ENCODE measurements at regions not wholly inside any gene's neighbourhood (a gene's known extent, or its start where the extent isn't known, plus 50 kb on each side); places are given as distances from the start of the nearest gene placed in this dataset.

GRCh38 chr14:71267691-71268090 lies 360.4 kb downstream of the PCNX1 start:
- no peaks in the 10 kb centered on the region for H3K27me3 ChIP-seq
- peaks cover 0 to 9% (median 0%) of the 10 kb centered on the region in 4 donors for H3K4me1 ChIP-seq
- H3K4me3 ChIP-seq = peak overlapping the region in 2 of 3 donors; percentile 10 to 26
- no peak overlapping the region for H3K27ac ChIP-seq
- intact Hi-C loops (cut with DNase I) = no loop called here
- DNase-seq (no peak), ATAC-seq (peak; percentile 48 to 82 (median 66))
- WGBS (ENCODE audit: insufficient coverage, low coverage, low lambda C conversion rate, missing lambda C conversion rate) = 7% methylated on average over 2 of the region's 2 CpGs
- H3K9me3 ChIP-seq = peaks cover 0 to 2% (median 0%) of the 10 kb centered on the region in 4 donors
- TF ChIP-seq POLR2A (IDR thresholded peaks at IDR 0.05) (no peak), CTCF (IDR thresholded peaks at IDR 0.05) (no peak)
- H3K36me3 ChIP-seq = no peaks in the 10 kb centered on the region

GRCh38 chr14:71270111-71270510 lies 362.9 kb downstream of the PCNX1 start:
- intact Hi-C loops (cut with DNase I) = no loop called here
- Histone ChIP-seq H3K27me3 (no peaks in the 10 kb centered on the region), H3K4me1 (peaks cover 0 to 9% (median 0%) of the 10 kb centered on the region in 4 donors), H3K27ac (no peak overlapping the region), H3K36me3 (no peaks in the 10 kb centered on the region), H3K4me3 (no peak overlapping the region), H3K9me3 (peaks cover 0 to 2% (median 0%) of the 10 kb centered on the region in 4 donors)
- no peak for TF ChIP-seq CTCF (IDR thresholded peaks at IDR 0.05)
- TF ChIP-seq POLR2A (IDR thresholded peaks at IDR 0.05) = no peak
- DNase-seq (no peak), ATAC-seq (no peak)
- 70% methylated on average over 1 of the region's 1 CpG for WGBS (ENCODE audit: insufficient coverage, low coverage, low lambda C conversion rate, missing lambda C conversion rate)

- peaks cover 0 to 9% (median 0%) of the 10 kb centered on the region in 4 donors for H3K4me1 ChIP-seq
- no peak overlapping the region for H3K4me3 ChIP-seq
- H3K27ac ChIP-seq = no peak overlapping the region
- H3K9me3 ChIP-seq = no peaks in the 10 kb centered on the region
- no peaks in the 10 kb centered on the region for H3K27me3 ChIP-seq
- ATAC-seq (no peak), DNase-seq (no peak)
- no peak for TF ChIP-seq POLR2A (IDR thresholded peaks at IDR 0.05)
- no peaks in the 10 kb centered on the region for H3K36me3 ChIP-seq
- 83% methylated on average over 6 of the region's 9 CpGs for WGBS (ENCODE audit: insufficient coverage, low coverage, low lambda C conversion rate, missing lambda C conversion rate)
- intact Hi-C loops (cut with DNase I) = no loop called here
Observed at GRCh38 chr14:71271166-71271945, 364.1 kb downstream of the PCNX1 start.

GRCh38 chr14:71273366-71273765 lies 366.1 kb downstream of the PCNX1 start:
- H3K27me3 ChIP-seq = no peaks in the 10 kb centered on the region
- intact Hi-C loops (cut with DNase I) = no loop called here
- ATAC-seq = no peak
- TF ChIP-seq CTCF (IDR thresholded peaks at IDR 0.05) (no peak), POLR2A (IDR thresholded peaks at IDR 0.05) (no peak)
- DNase-seq = no peak
- H3K4me3 ChIP-seq = no peak overlapping the region
- no peaks in the 10 kb centered on the region for H3K36me3 ChIP-seq
- no peaks in the 10 kb centered on the region for H3K4me1 ChIP-seq
- H3K9me3 ChIP-seq = no peaks in the 10 kb centered on the region
- 48% methylated on average over 2 of the region's 2 CpGs for WGBS (ENCODE audit: insufficient coverage, low coverage, low lambda C conversion rate, missing lambda C conversion rate)
- H3K27ac ChIP-seq = no peak overlapping the region

- H3K4me1 ChIP-seq = no peaks in the 10 kb centered on the region
- no peaks in the 10 kb centered on the region for H3K9me3 ChIP-seq
- H3K36me3 ChIP-seq = no peaks in the 10 kb centered on the region
- H3K27me3 ChIP-seq = no peaks in the 10 kb centered on the region
- no peak for ATAC-seq
- no peak overlapping the region for H3K4me3 ChIP-seq
- 55% methylated on average over 2 of the region's 2 CpGs for WGBS (ENCODE audit: insufficient coverage, low coverage, low lambda C conversion rate, missing lambda C conversion rate)
- no peak for DNase-seq
- intact Hi-C loops (cut with DNase I) = no loop called here
- no peak overlapping the region for H3K27ac ChIP-seq
- TF ChIP-seq POLR2A (IDR thresholded peaks at IDR 0.05) = no peak
Observed at GRCh38 chr14:71284048-71284447, 376.8 kb downstream of the PCNX1 start.

Data from right lobe of liver (tissue), 6 donors.